Dendritic cell treated with granulocyte-macrophage colony-stimulating factor and Interleukin-4, amounts not matched to agents 40 ng/mL and 50 ng/mL, for 4 days (primary cell): ENCODE measurements at regions not wholly inside any gene's neighbourhood (a gene's known extent, or its start where the extent isn't known, plus 50 kb on each side); places are given as distances from the start of the nearest gene placed in this dataset.

Experiments used
- H3K27ac Mint-ChIP-seq: one replicate; pipeline ENCODE4 v1.8.0; 2022; ENCODE audit warnings: mild to moderate bottlenecking, mixed read lengths
- H3K27me3 Mint-ChIP-seq: one replicate; pipeline ENCODE4 v1.8.0; 2022; ENCODE audit warnings: mild to moderate bottlenecking, mixed read lengths
- H3K36me3 Mint-ChIP-seq: one replicate; pipeline ENCODE4 v1.8.0; 2022; ENCODE audit warnings: low read depth, mixed read lengths
- H3K4me1 Mint-ChIP-seq: one replicate; pipeline ENCODE4 v1.8.0; 2022; ENCODE audit warnings: low read depth, mixed read lengths
- H3K4me3 Mint-ChIP-seq: one replicate; pipeline ENCODE4 v1.8.0; 2022; ENCODE audit warnings: mild to moderate bottlenecking, moderate library complexity, mixed read lengths
- H3K9me3 Mint-ChIP-seq: one replicate; pipeline ENCODE4 v1.8.0; 2022; ENCODE audit warnings: mixed read lengths
- intact Hi-C: fragments of 100-400 bp; cut with micrococcal nuclease; formaldehyde crosslinking; loops from one replicate; pipeline ENCODE4 v1.15.0; 2022

- Mint-ChIP-seq H3K4me1 (no peaks in the 10 kb centered on the region), H3K27me3 (peaks cover 3% of the 10 kb centered on the region), H3K36me3 (no peaks in the 10 kb centered on the region), H3K4me3 (no peak overlapping the region), H3K27ac (no peak overlapping the region), H3K9me3 (no peaks in the 10 kb centered on the region)
- intact Hi-C loops, result no loop called here
Measured at GRCh38 chr6:165998072-165998471, 169.6 kb downstream of the TBXT start.

- Mint-ChIP-seq H3K27me3 (peaks cover 43% of the 10 kb centered on the region), H3K4me3 (no peak overlapping the region), H3K4me1 (no peaks in the 10 kb centered on the region), H3K36me3 (no peaks in the 10 kb centered on the region), H3K27ac (no peak overlapping the region), H3K9me3 (no peaks in the 10 kb centered on the region)
- intact Hi-C loops, result no loop called here
Measured at GRCh38 chr6:165991341-165991740, 176.3 kb downstream of the TBXT start.

- Mint-ChIP-seq H3K27ac (no peak overlapping the region), H3K27me3 (peaks cover 52% of the 10 kb centered on the region), H3K4me3 (no peak overlapping the region)
Measured at GRCh38 chr6:165990216-165990615, 177.4 kb downstream of the TBXT start.

GRCh38 chr6:165988757-165989456, 178.7 kb downstream of the TBXT start:
- Mint-ChIP-seq H3K4me3 (no peak overlapping the region), H3K9me3 (no peaks in the 10 kb centered on the region), H3K27me3 (peaks cover 55% of the 10 kb centered on the region), H3K27ac (no peak overlapping the region), H3K4me1 (no peaks in the 10 kb centered on the region), H3K36me3 (no peaks in the 10 kb centered on the region)
- intact Hi-C loops, result no loop called here

More at GRCh38 chr6:165990216-165990615, 177.4 kb downstream of the TBXT start:
- intact Hi-C loops, result no loop called here
- Mint-ChIP-seq H3K4me1 (no peaks in the 10 kb centered on the region), H3K9me3 (no peaks in the 10 kb centered on the region), H3K36me3 (no peaks in the 10 kb centered on the region)

- no peak overlapping the region for H3K27ac Mint-ChIP-seq
- H3K4me3 Mint-ChIP-seq, result no peak overlapping the region
- no peaks in the 10 kb centered on the region for H3K36me3 Mint-ChIP-seq
- H3K4me1 Mint-ChIP-seq, result no peaks in the 10 kb centered on the region
- H3K27me3 Mint-ChIP-seq, result peaks cover 55% of the 10 kb centered on the region
- H3K9me3 Mint-ChIP-seq, result no peaks in the 10 kb centered on the region
- intact Hi-C loops, result no loop called here
Measured at GRCh38 chr6:165988302-165988756, 179.3 kb downstream of the TBXT start.

GRCh38 chr6:165987483-165988301, 180.0 kb downstream of the TBXT start:
- Mint-ChIP-seq H3K4me3 (no peak overlapping the region), H3K27me3 (peaks cover 55% of the 10 kb centered on the region), H3K4me1 (no peaks in the 10 kb centered on the region), H3K36me3 (no peaks in the 10 kb centered on the region), H3K27ac (no peak overlapping the region), H3K9me3 (no peaks in the 10 kb centered on the region)
- intact Hi-C loops, result no loop called here

GRCh38 chr6:165986914-165987482, 180.7 kb downstream of the TBXT start:
- Mint-ChIP-seq H3K4me1 (no peaks in the 10 kb centered on the region), H3K27me3 (peaks cover 55% of the 10 kb centered on the region), H3K27ac (no peak overlapping the region), H3K4me3 (no peak overlapping the region), H3K36me3 (no peaks in the 10 kb centered on the region), H3K9me3 (no peaks in the 10 kb centered on the region)
- intact Hi-C loops, result no loop called here

- Mint-ChIP-seq H3K4me3 (no peak overlapping the region), H3K36me3 (no peaks in the 10 kb centered on the region), H3K9me3 (no peaks in the 10 kb centered on the region), H3K27ac (no peak overlapping the region), H3K4me1 (no peaks in the 10 kb centered on the region), H3K27me3 (peaks cover 55% of the 10 kb centered on the region)
- intact Hi-C loops, result no loop called here
Measured at GRCh38 chr6:165986311-165986913, 181.2 kb downstream of the TBXT start.

- Mint-ChIP-seq H3K27ac (no peak overlapping the region), H3K4me3 (no peak overlapping the region), H3K4me1 (no peaks in the 10 kb centered on the region), H3K36me3 (no peaks in the 10 kb centered on the region), H3K9me3 (no peaks in the 10 kb centered on the region), H3K27me3 (peaks cover 54% of the 10 kb centered on the region)
- intact Hi-C loops, result no loop called here
Measured at GRCh38 chr6:165985806-165986299, 181.8 kb downstream of the TBXT start.

- Mint-ChIP-seq H3K9me3 (no peaks in the 10 kb centered on the region), H3K36me3 (no peaks in the 10 kb centered on the region), H3K4me1 (no peaks in the 10 kb centered on the region), H3K27ac (no peak overlapping the region), H3K4me3 (no peak overlapping the region), H3K27me3 (peaks cover 51% of the 10 kb centered on the region)
- intact Hi-C loops, result no loop called here
Measured at GRCh38 chr6:165985281-165985805, 182.3 kb downstream of the TBXT start.

- Mint-ChIP-seq H3K4me3 (no peak overlapping the region), H3K27me3 (peaks cover 46% of the 10 kb centered on the region), H3K27ac (no peak overlapping the region), H3K9me3 (no peaks in the 10 kb centered on the region), H3K4me1 (no peaks in the 10 kb centered on the region), H3K36me3 (no peaks in the 10 kb centered on the region)
- intact Hi-C loops, result no loop called here
Measured at GRCh38 chr6:165984729-165985275, 182.8 kb downstream of the TBXT start.

- Mint-ChIP-seq H3K36me3 (no peaks in the 10 kb centered on the region), H3K27ac (no peak overlapping the region), H3K27me3 (peaks cover 31% of the 10 kb centered on the region), H3K4me1 (no peaks in the 10 kb centered on the region), H3K9me3 (no peaks in the 10 kb centered on the region), H3K4me3 (no peak overlapping the region)
- intact Hi-C loops, result no loop called here
Measured at GRCh38 chr6:165983112-165984072, 184.3 kb downstream of the TBXT start.

- Mint-ChIP-seq H3K27ac (no peak overlapping the region), H3K4me1 (no peaks in the 10 kb centered on the region), H3K9me3 (no peaks in the 10 kb centered on the region), H3K27me3 (no peaks in the 10 kb centered on the region), H3K36me3 (no peaks in the 10 kb centered on the region), H3K4me3 (no peak overlapping the region)
- intact Hi-C loops, result no loop called here
Measured at GRCh38 chr6:165978476-165978875, 189.2 kb downstream of the TBXT start.
